ENCODE measurements at regions not wholly inside any gene's neighbourhood (a gene's known extent, or its start where the extent isn't known, plus 50 kb on each side); places are given as distances from the start of the nearest gene placed in this dataset.

DNA sequence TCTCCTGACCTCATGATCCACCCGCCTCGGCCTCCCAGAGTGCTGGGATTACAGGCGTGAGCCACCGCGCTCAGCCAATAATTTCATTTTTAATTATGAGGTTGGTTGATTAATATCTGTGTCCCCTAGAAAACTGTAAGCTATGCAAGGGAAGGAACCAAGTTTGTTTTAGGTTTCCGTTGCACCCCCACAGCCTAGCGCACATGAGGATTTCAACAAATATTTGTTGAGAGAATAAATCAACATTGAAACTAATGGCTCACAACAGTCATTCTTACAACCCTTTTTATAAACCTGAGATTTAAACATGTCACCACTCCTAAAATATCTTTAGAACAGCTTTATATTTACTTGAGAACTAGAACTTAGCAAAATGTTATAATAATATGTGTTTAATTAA, 114.0 kb upstream of the CARMIL1 start:
- no peak overlapping the region for H3K27ac ChIP-seq (ENCODE audit: low read depth, low read length)
- no peak overlapping the region for H3K4me3 ChIP-seq (ENCODE audit: low read length)
- no peaks in the 10 kb centered on the region for H3K36me3 ChIP-seq (ENCODE audit: control insufficient read depth, low read length)
- H3K9me3 ChIP-seq (ENCODE audit: control insufficient read depth, insufficient read depth, low read length), result no peaks in the 10 kb centered on the region
- H3K4me2 ChIP-seq (ENCODE audit: low read length), result no peak overlapping the region
- TF ChIP-seq EZH2phosphoT487 (IDR thresholded peaks at IDR 0.05; ENCODE audit: borderline replicate concordance, low read length), result no peak
- TF ChIP-seq, protein P1, sequence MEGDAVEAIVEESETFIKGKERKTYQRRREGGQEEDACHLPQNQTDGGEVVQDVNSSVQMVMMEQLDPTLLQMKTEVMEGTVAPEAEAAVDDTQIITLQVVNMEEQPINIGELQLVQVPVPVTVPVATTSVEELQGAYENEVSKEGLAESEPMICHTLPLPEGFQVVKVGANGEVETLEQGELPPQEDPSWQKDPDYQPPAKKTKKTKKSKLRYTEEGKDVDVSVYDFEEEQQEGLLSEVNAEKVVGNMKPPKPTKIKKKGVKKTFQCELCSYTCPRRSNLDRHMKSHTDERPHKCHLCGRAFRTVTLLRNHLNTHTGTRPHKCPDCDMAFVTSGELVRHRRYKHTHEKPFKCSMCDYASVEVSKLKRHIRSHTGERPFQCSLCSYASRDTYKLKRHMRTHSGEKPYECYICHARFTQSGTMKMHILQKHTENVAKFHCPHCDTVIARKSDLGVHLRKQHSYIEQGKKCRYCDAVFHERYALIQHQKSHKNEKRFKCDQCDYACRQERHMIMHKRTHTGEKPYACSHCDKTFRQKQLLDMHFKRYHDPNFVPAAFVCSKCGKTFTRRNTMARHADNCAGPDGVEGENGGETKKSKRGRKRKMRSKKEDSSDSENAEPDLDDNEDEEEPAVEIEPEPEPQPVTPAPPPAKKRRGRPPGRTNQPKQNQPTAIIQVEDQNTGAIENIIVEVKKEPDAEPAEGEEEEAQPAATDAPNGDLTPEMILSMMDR (IDR thresholded peaks at IDR 0.05; ENCODE audit: low read depth, low read length, poor library complexity, severe bottlenecking), result no peak
- no peaks in the 10 kb centered on the region for H4K20me1 ChIP-seq (ENCODE audit: control insufficient read depth, insufficient read depth, low read depth, low read length)
- H3F3A ChIP-seq (ENCODE audit: control insufficient read depth, insufficient read depth), result no peaks in the 10 kb centered on the region
- H3K79me2 ChIP-seq (ENCODE audit: control insufficient read depth, low read length), result no peaks in the 10 kb centered on the region
- no peaks in the 10 kb centered on the region for H3K9me2 ChIP-seq (replicated peaks; ENCODE audit: control insufficient read depth, low read length)
- 0 out of 2 replicates have a peak, but pooled peaks cover 4% of the 10 kb centered on the region for H3K4me1 ChIP-seq (ENCODE audit: control insufficient read depth, low read length)
- H3K27me3 ChIP-seq (ENCODE audit: control insufficient read depth, low read length), result no peaks in the 10 kb centered on the region

DNA sequence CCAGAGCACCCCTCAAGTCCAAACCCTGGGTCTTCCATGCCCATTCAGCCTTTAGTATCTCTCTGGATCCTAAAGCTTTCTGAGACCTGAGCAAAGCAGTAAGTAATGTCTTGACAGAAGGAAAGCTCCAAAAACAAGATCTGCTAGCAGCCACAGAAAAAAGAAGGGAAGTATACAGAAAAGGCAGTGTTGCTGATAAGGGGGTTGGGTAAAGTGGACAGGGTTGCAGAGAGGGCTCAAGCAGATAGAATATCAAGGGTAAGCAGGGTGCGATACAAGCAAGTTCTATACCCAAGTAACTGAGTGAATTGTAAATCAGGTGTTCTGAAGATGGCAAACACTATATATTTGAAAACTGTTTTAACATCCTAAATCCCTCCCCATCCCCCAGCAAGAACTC, 113.4 kb upstream of the CARMIL1 start:
- TF ChIP-seq, protein P1 (IDR thresholded peaks at IDR 0.05; ENCODE audit: low read depth, low read length, poor library complexity, severe bottlenecking), result no peak
- no peak for TF ChIP-seq EZH2phosphoT487 (IDR thresholded peaks at IDR 0.05; ENCODE audit: borderline replicate concordance, low read length)
- Histone ChIP-seq H3K9me2 (replicated peaks; ENCODE audit: control insufficient read depth, low read length) (no peaks in the 10 kb centered on the region), H3K4me3 (ENCODE audit: low read length) (no peak overlapping the region), H3K4me2 (ENCODE audit: low read length) (no peak overlapping the region), H3K27ac (ENCODE audit: low read depth, low read length) (no peak overlapping the region), H4K20me1 (ENCODE audit: control insufficient read depth, insufficient read depth, low read depth, low read length) (no peaks in the 10 kb centered on the region), H3K9me3 (ENCODE audit: control insufficient read depth, insufficient read depth, low read length) (no peaks in the 10 kb centered on the region), H3K27me3 (ENCODE audit: control insufficient read depth, low read length) (no peaks in the 10 kb centered on the region), H3F3A (ENCODE audit: control insufficient read depth, insufficient read depth) (no peaks in the 10 kb centered on the region), H3K4me1 (ENCODE audit: control insufficient read depth, low read length) (0 out of 2 replicates have a peak, but pooled peaks cover 4% of the 10 kb centered on the region), H3K79me2 (ENCODE audit: control insufficient read depth, low read length) (no peaks in the 10 kb centered on the region), H3K36me3 (ENCODE audit: control insufficient read depth, low read length) (no peaks in the 10 kb centered on the region)

DNA sequence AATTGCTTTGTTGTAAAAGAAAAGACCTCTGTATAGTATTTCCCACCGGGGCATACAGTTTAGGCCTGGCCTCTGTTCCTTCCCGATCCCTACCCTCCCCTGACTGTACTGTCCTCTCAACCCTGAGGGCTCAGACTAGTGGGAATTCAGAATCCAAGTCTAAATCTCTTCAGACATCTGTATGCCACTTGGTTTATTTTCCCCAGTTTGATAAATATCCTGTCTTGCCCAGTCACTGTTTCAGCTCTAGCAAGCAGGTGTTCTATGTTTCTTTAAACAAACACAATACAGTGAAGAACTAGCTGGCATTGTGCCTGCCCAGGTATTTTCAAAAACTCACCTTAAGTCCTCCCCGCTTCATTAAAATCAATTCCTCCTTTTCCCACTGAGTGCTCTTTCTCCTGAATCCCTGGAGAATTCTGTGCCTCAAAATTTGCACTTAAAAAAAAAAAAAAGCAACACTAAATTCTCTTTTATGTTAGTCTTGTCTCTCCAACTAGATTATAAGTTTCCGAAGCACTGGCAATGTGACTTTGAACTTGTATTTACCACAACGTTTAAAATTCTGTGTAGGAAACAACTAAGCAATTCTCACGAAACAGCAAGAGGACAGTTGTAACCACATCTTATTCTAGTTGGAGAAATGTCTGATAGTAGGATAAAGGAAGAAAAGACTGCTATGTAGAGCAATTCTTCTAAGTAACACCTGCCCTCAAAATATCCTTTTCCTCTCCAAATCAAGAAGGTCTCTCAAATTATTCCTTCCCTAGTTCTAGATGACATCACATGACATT, 112.0 kb upstream of the CARMIL1 start:
- no peak for TF ChIP-seq EZH2phosphoT487 (IDR thresholded peaks at IDR 0.05; ENCODE audit: borderline replicate concordance, low read length)
- TF ChIP-seq, protein P1 (IDR thresholded peaks at IDR 0.05; ENCODE audit: low read depth, low read length, poor library complexity, severe bottlenecking), result no peak
- H3K79me2 ChIP-seq (ENCODE audit: control insufficient read depth, low read length), result no peaks in the 10 kb centered on the region
- no peaks in the 10 kb centered on the region for H4K20me1 ChIP-seq (ENCODE audit: control insufficient read depth, insufficient read depth, low read depth, low read length)
- 0 out of 2 replicates have a peak, but pooled peaks cover 4% of the 10 kb centered on the region for H3K4me1 ChIP-seq (ENCODE audit: control insufficient read depth, low read length)
- H3K4me2 ChIP-seq (ENCODE audit: low read length), result no peak overlapping the region
- H3K36me3 ChIP-seq (ENCODE audit: control insufficient read depth, low read length), result no peaks in the 10 kb centered on the region
- no peak overlapping the region for H3K4me3 ChIP-seq (ENCODE audit: low read length)
- H3K9me3 ChIP-seq (ENCODE audit: control insufficient read depth, insufficient read depth, low read length), result no peaks in the 10 kb centered on the region
- no peaks in the 10 kb centered on the region for H3F3A ChIP-seq (ENCODE audit: control insufficient read depth, insufficient read depth)
- no peaks in the 10 kb centered on the region for H3K9me2 ChIP-seq (replicated peaks; ENCODE audit: control insufficient read depth, low read length)
- H3K27me3 ChIP-seq (ENCODE audit: control insufficient read depth, low read length), result no peaks in the 10 kb centered on the region
- no peak overlapping the region for H3K27ac ChIP-seq (ENCODE audit: low read depth, low read length)

Measured in DOHH2 (cell line).